Liver (tissue), 8 donors: ENCODE measurements at regions not wholly inside any gene's neighbourhood (a gene's known extent, or its start where the extent isn't known, plus 50 kb on each side); places are given as distances from the start of the nearest gene placed in this dataset.

Experiments
- DNase-seq: peaks from one replicate; pipeline ENCODE4 v3.0.0-alpha.2; 2017; ENCODE audit warnings: low spot score
- H3K27ac ChIP-seq, 2 donors: one replicate each; pipeline ENCODE4 v1.7.0; 2013; ENCODE audit warnings: inconsistent platforms in 2 of 2, low read length in 2 of 2, control low read depth in 1 of 2, low read depth in 1 of 2, mild to moderate bottlenecking in 1 of 2
- H3K27me3 ChIP-seq, 4 donors: one replicate each; pipeline versions ENCODE4 v1.6.1 to v1.7.0; 2013; ENCODE audit warnings: low read length in 3 of 4, inconsistent platforms in 1 of 4, mild to moderate bottlenecking in 1 of 4, moderate library complexity in 1 of 4; ENCODE audit not compliant: control insufficient read depth in 4 of 4, insufficient read depth in 4 of 4
- H3K36me3 ChIP-seq, 4 donors: one replicate each; pipeline versions ENCODE4 v1.6.1 to v1.7.0; 2013; ENCODE audit warnings: low read length in 3 of 4, mild to moderate bottlenecking in 3 of 4, low read depth in 1 of 4, moderate library complexity in 1 of 4; ENCODE audit not compliant: control insufficient read depth in 4 of 4, insufficient read depth in 3 of 4
- H3K4me1 ChIP-seq, 4 donors: one replicate each; pipeline versions ENCODE4 v1.6.1 to v1.7.0; 2013; ENCODE audit warnings: low read length in 3 of 4, mild to moderate bottlenecking in 3 of 4, moderate library complexity in 1 of 4; ENCODE audit not compliant: control insufficient read depth in 4 of 4, insufficient read depth in 4 of 4
- H3K4me3 ChIP-seq, 3 donors: one replicate each; pipeline versions ENCODE4 v1.6.1 to v1.7.0; 2013; ENCODE audit warnings: low read length in 3 of 3, control low read depth in 1 of 3, low read depth in 1 of 3, mild to moderate bottlenecking in 1 of 3
- H3K9ac ChIP-seq, 2 donors: one replicate each; pipeline ENCODE4 v1.7.0; 2013; ENCODE audit warnings: low read length in 2 of 2, mild to moderate bottlenecking in 2 of 2, moderate library complexity in 2 of 2, control low read depth in 1 of 2, low read depth in 1 of 2
- H3K9me3 ChIP-seq, 4 donors: one replicate each; pipeline versions ENCODE4 v1.6.1 to v1.7.0; 2013; ENCODE audit warnings: low read length in 3 of 4; ENCODE audit not compliant: control insufficient read depth in 4 of 4
- ATF3 ChIP-seq: IDR thresholded peaks from 2 replicates; pipeline ENCODE4 v1.6.1; 2016; ENCODE audit warnings: antibody characterized with exemption
- CTCF ChIP-seq: fragments of 150-350 bp; IDR thresholded peaks from 2 replicates; pipeline ENCODE4 v1.5.1; 2017; ENCODE audit warnings: improper control_type of control experiment, low read depth, low read length; ENCODE audit not compliant: missing input control
- EGR1 ChIP-seq, 2 donors: IDR thresholded peaks; 2 replicates each; pipeline ENCODE4 v1.6.1; 2016 to 2018; ENCODE audit warnings: antibody characterized with exemption in 2 of 2, low read depth in 2 of 2
- FOXA1 ChIP-seq: IDR thresholded peaks from 2 replicates; pipeline ENCODE4 v1.6.1; 2016; ENCODE audit warnings: antibody characterized with exemption
- FOXA2 ChIP-seq: IDR thresholded peaks from 2 replicates; pipeline ENCODE4 v1.6.1; 2016; ENCODE audit warnings: antibody characterized with exemption
- GABPA ChIP-seq, 2 donors: IDR thresholded peaks in 1 of 2; conservative IDR thresholded peaks in 1 of 2; 2 replicates each; pipeline ENCODE4 v1.6.1; 2016; ENCODE audit warnings: antibody characterized with exemption in 2 of 2, mild to moderate bottlenecking in 1 of 2, moderate library complexity in 1 of 2
- JUND ChIP-seq, 2 donors: IDR thresholded peaks; 2 replicates each; pipeline ENCODE4 v1.6.1; 2016; ENCODE audit warnings: antibody characterized with exemption in 2 of 2
- MAX ChIP-seq: IDR thresholded peaks from 2 replicates; pipeline ENCODE4 v1.6.1; 2016; ENCODE audit warnings: antibody characterized with exemption
- RAD21 ChIP-seq, 2 donors: IDR thresholded peaks; 2 replicates each; pipeline ENCODE4 v1.6.1; 2016; ENCODE audit warnings: antibody characterized with exemption in 2 of 2, mild to moderate bottlenecking in 2 of 2
- REST ChIP-seq: IDR thresholded peaks from 2 replicates; pipeline ENCODE4 v1.6.1; 2016; ENCODE audit warnings: antibody characterized with exemption, mild to moderate bottlenecking
- RXRA ChIP-seq, 2 donors: IDR thresholded peaks; 2 replicates each; pipeline ENCODE4 v1.6.1; 2017 to 2018; ENCODE audit warnings: antibody characterized with exemption in 2 of 2, mild to moderate bottlenecking in 1 of 2
- SP1 ChIP-seq: IDR thresholded peaks from 2 replicates; pipeline ENCODE4 v1.6.1; 2018; ENCODE audit warnings: antibody characterized with exemption, mild to moderate bottlenecking
- YY1 ChIP-seq: IDR thresholded peaks from 2 replicates; pipeline ENCODE4 v1.6.1; 2016; ENCODE audit warnings: antibody characterized with exemption, mild to moderate bottlenecking
- WGBS: extraction: QIAGEN DNeasy Blood & Tissue Kit; methylation state at CpG from one replicate; pipeline ENCODE4 v1.1.7; 2013; 5-methylcytosine and 5-hydroxymethylcytosine counted together
- donor health status: healthy.
- donor health status: healthy.
- donor health status: healthy.
- donor health status: healthy.
- donor health status: healthy.

- Histone ChIP-seq H3K9ac (no peak overlapping the region), H3K4me3 (no peak overlapping the region), H3K27ac (no peak overlapping the region), H3K36me3 (no peaks in the 10 kb centered on the region), H3K4me1 (peaks cover 0 to 2% (median 0%) of the 10 kb centered on the region in 4 donors), H3K27me3 (no peaks in the 10 kb centered on the region), H3K9me3 (no peaks in the 10 kb centered on the region)
- DNase-seq: no peak
- TF ChIP-seq CTCF: no peak
- TF ChIP-seq FOXA1: no peak
- 94% methylated on average over 3 of the region's 3 CpGs for WGBS
Observed at GRCh38 chr5:96228408-96228807, 204.6 kb downstream of the PCSK1 start.

- DNase-seq: no peak
- no peak for TF ChIP-seq EGR1 (IDR thresholded peaks at IDR 0.05; ENCODE audit: low read depth in 2 of 2)
- no peak for TF ChIP-seq RAD21 (IDR thresholded peaks at IDR 0.05)
- TF ChIP-seq SP1: no peak
- no peak for TF ChIP-seq FOXA1
- TF ChIP-seq GABPA (IDR thresholded peaks at IDR 0.05 in 1 of 2, conservative IDR thresholded peaks at IDR 0.05 in 1 of 2): no peak
- TF ChIP-seq YY1: no peak
- TF ChIP-seq JUND (IDR thresholded peaks at IDR 0.05): no peak
- TF ChIP-seq RXRA (IDR thresholded peaks at IDR 0.05): no peak
- TF ChIP-seq MAX: no peak
- no peak for TF ChIP-seq ATF3
- TF ChIP-seq FOXA2: no peak
- no peak for TF ChIP-seq REST
- Histone ChIP-seq H3K4me1 (peaks cover 0 to 2% (median 0%) of the 10 kb centered on the region in 4 donors), H3K27ac (no peak overlapping the region), H3K27me3 (no peaks in the 10 kb centered on the region), H3K4me3 (no peak overlapping the region), H3K9me3 (no peaks in the 10 kb centered on the region), H3K36me3 (no peaks in the 10 kb centered on the region), H3K9ac (no peak overlapping the region)
- WGBS: 97% methylated on average over 4 of the region's 4 CpGs
Observed at GRCh38 chr5:96227957-96228356, 205.1 kb downstream of the PCSK1 start.
